GM12891 (cell line): ENCODE measurements at regions not wholly inside any gene's neighbourhood (a gene's known extent, or its start where the extent isn't known, plus 50 kb on each side); places are given as distances from the start of the nearest gene placed in this dataset.

Experiments used
- DNase-seq: peaks from one replicate; pipeline ENCODE4 v3.0.0; 2011; ENCODE audit warnings: low spot score; ENCODE audit not compliant: insufficient read length
- FAIRE-seq: peaks from 2 replicates; lab custom pipeline; 2011; peaks lifted over from hg19 to GRCh38; lab: Jason Lieb, UNC
- PAX5 ChIP-seq: IDR thresholded peaks from 2 replicates; pipeline ENCODE4 v1.6.1; 2011; ENCODE audit warnings: low read length, moderate library complexity, mild to moderate bottlenecking; ENCODE audit not compliant: insufficient read depth, severe bottlenecking
- POLR2A ChIP-seq: IDR thresholded peaks from 2 replicates; pipeline ENCODE4 v1.6.1; 2011; ENCODE audit warnings: low read depth, low read length, control low read depth
- POLR2AphosphoS5 ChIP-seq: IDR thresholded peaks from 2 replicates; pipeline ENCODE4 v1.6.1; 2011; ENCODE audit warnings: low read depth, low read length, control low read depth
- POU2F2 ChIP-seq: IDR thresholded peaks from 2 replicates; pipeline ENCODE4 v1.6.1; 2011; ENCODE audit warnings: low read depth, mild to moderate bottlenecking, control low read depth, low read length, moderate library complexity
- SPI1 ChIP-seq: IDR thresholded peaks from 2 replicates; pipeline ENCODE4 v1.6.1; 2011; ENCODE audit warnings: low read depth, low read length, control low read depth
- TAF1 ChIP-seq: IDR thresholded peaks from 2 replicates; pipeline ENCODE4 v1.6.1; 2011; ENCODE audit warnings: low read depth, low read length, control low read depth

DNA sequence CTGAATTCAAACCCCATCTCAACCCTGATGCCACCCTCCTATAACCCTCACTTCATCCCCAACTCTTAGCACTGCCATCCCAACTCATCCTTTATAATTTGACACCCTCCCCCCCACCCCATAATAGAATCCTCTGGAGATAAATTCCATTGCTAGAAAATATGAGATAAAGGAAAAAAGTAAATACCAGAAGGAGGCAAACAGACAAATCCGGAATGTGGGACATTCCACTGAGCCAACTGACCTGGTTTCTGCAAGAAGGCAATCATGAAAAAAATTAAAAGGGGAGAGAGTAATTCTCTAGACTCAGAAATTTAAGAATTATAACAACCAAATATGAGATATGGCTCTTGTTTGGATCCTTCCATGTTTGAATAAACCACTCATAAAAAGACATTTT lies 132.4 kb downstream of the CYP26B1 start:
- no peak for FAIRE-seq
- TF ChIP-seq POU2F2, result no peak
- TF ChIP-seq POLR2AphosphoS5, result no peak
- no peak for TF ChIP-seq SPI1
- TF ChIP-seq TAF1, result no peak
- TF ChIP-seq POLR2A, result no peak
- no peak for TF ChIP-seq PAX5

DNA sequence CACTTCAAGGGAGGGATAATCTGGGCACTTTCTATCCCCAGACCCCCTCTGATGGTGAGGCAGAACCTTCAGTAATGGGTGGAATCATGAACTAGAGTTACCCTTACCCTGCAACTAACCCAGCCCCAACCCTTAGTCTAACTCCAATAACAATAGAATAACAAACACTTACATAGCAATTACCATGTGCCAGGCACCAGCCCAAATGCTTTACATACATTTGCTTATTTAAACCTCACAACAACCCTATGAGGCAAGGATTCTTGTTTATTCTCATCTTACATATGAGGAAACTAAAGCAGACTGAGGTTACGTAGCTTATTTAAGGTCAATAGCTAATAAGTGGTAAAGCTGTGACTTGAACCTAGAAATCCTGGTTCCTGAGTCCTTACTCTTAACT lies 132.8 kb downstream of the CYP26B1 start:
- FAIRE-seq, result no peak
- no peak for TF ChIP-seq POU2F2
- TF ChIP-seq POLR2AphosphoS5, result no peak
- no peak for TF ChIP-seq SPI1
- TF ChIP-seq PAX5, result no peak
- no peak for TF ChIP-seq TAF1
- no peak for TF ChIP-seq POLR2A

More for the DNA sequence above, 132.4 kb downstream of the CYP26B1 start:
- no peak for DNase-seq

DNA sequence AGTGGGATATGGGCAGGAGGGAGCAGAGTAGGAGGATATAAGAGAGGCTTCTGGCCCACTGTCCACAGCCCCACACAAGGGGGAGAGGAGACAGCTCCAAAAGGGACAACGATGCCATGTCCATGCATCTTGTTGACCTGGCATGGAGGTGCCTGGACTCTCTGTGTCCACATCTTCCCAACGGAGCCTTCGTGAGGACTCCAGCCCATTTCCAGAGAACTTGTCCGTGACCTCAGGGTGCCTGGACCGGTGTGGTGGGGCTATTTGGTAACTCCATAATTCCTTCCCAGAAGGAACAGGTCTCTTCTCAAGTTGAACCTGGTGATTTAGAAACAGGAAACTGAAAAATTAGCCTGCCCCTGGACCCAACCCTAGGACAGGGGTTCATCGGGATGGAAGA lies 133.9 kb downstream of the CYP26B1 start:
- TF ChIP-seq POLR2A (no peak), SPI1 (no peak), POLR2AphosphoS5 (no peak), TAF1 (no peak), POU2F2 (no peak), PAX5 (no peak)
- DNase-seq, result no peak
- no peak for FAIRE-seq

More for the DNA sequence above, 132.8 kb downstream of the CYP26B1 start:
- no peak for DNase-seq

DNA sequence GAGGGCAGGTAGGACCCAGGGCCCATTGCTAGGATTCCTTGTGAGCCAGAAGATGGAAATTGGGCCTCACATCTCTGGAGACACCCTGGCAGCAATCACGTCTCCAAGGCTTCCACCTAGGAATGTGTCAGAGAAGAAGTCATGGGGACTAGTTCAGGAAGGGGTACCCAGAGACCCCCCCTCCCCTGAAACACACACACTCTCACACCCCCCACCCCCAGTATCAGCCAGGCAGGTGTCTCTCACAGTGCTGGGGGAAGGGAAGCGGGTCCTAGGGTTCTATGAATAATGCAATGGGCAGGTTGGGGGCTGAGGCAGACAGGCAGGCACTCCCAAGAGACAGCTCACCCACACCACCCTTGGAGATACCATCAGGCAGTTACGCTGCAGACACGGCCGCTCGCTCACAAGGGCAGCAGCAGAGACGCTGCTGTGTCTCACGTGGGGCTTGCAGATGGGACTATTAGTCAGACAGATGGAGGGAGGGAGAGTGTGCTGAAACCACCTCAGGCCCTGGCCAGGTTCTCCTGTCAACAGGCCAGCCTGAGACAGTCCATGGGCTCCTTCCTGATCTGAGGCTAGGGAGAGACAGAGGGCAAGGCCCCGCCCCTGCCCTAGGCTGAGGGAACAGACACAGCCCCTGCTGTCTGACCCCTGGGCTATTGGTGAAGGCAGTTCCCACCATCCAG lies 134.6 kb downstream of the CYP26B1 start:
- DNase-seq (no peak), FAIRE-seq (no peak)
- TF ChIP-seq TAF1, result no peak
- no peak for TF ChIP-seq POLR2AphosphoS5
- no peak for TF ChIP-seq PAX5
- no peak for TF ChIP-seq POU2F2
- no peak for TF ChIP-seq POLR2A
- no peak for TF ChIP-seq SPI1

DNA sequence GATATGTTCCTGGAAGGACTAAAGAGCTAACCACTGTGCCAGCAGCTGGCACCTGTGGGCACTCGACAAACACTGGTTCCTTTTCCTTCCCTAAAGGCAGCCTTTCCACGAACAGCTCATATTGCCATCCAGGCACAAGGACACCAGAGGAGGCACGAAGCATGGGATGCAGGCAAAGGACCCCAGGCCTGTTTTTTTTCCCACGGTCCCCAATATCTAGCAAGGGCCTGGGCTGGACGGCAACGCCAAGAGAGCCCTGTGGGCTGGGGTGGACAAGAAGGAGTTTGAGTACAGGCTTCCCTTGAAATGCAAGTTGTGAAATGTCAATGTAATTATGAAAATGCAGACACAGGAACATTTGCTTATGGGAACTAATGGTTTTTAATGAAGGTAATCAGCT lies 135.9 kb downstream of the CYP26B1 start:
- TF ChIP-seq POLR2A, result no peak
- no peak for TF ChIP-seq POLR2AphosphoS5
- no peak for TF ChIP-seq TAF1
- TF ChIP-seq SPI1, result no peak
- TF ChIP-seq POU2F2, result no peak
- TF ChIP-seq PAX5, result no peak
- FAIRE-seq, result no peak
- DNase-seq, result no peak

- no peak for FAIRE-seq
- no peak for TF ChIP-seq TAF1
- no peak for TF ChIP-seq POLR2AphosphoS5
- TF ChIP-seq POLR2A, result no peak
- no peak for DNase-seq
Observed at GRCh38 chr2:72011370-72011689, 136.3 kb downstream of the CYP26B1 start.

GRCh38 chr2:72010647-72011369 lies 136.9 kb downstream of the CYP26B1 start:
- TF ChIP-seq PAX5 (no peak), SPI1 (no peak), TAF1 (no peak), POU2F2 (no peak), POLR2AphosphoS5 (no peak), POLR2A (no peak)
- FAIRE-seq, result no peak
- DNase-seq, result no peak

DNA sequence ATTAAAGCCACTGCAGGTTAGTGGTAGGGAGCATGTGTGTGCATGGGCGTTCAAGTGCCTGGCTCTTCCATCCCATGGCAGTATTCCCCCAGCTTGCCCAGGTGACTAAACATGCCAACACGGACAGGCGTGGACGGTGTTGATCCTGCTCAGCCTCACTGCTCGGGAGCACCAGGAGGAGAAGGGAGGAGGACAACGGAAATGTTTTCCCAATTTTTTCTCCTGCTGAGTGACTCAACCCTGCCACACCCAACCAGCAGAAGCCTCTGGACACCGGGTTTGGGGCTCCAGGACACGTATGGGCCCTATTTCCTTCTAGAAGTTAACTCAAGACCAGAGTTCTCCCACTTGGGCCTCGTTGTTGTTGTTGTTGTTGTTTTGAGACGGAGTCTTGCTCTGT lies 139.1 kb downstream of the CYP26B1 start:
- FAIRE-seq (no peak), DNase-seq (no peak)
- TF ChIP-seq POLR2A (no peak), TAF1 (no peak), PAX5 (no peak), POU2F2 (no peak), POLR2AphosphoS5 (no peak), SPI1 (no peak)

- TF ChIP-seq TAF1, result no peak
- no peak for TF ChIP-seq POLR2AphosphoS5
- no peak for TF ChIP-seq SPI1
- no peak for TF ChIP-seq PAX5
- no peak for TF ChIP-seq POU2F2
- no peak for TF ChIP-seq POLR2A
- DNase-seq (no peak), FAIRE-seq (no peak)
Observed at GRCh38 chr2:72007402-72007801, 140.3 kb downstream of the CYP26B1 start.
